H1 (cell line): ENCODE measurements at regions not wholly inside any gene's neighbourhood (a gene's known extent, or its start where the extent isn't known, plus 50 kb on each side); places are given as distances from the start of the nearest gene placed in this dataset.

ENCODE experiments used
- CTBP2 ChIP-seq: IDR thresholded peaks from 2 replicates; pipeline ENCODE4 v1.7.0; 2011; ENCODE audit warnings: borderline replicate concordance, mild to moderate bottlenecking, moderate library complexity, mixed read lengths, low read length; ENCODE audit not compliant: insufficient read depth, insufficient read length
- FOSL1 ChIP-seq: IDR thresholded peaks from 2 replicates; pipeline ENCODE4 v1.6.1; 2011; ENCODE audit warnings: mild to moderate bottlenecking, low read depth, low read length, moderate library complexity; ENCODE audit not compliant: insufficient read depth
- KDM4A ChIP-seq: IDR thresholded peaks from one replicate; pipeline ENCODE4 v1.7.1; 2012; ENCODE audit warnings: low read depth, mild to moderate bottlenecking, moderate library complexity, low read length, inconsistent platforms; ENCODE audit not compliant: severe bottlenecking
- NANOG ChIP-seq: IDR thresholded peaks from 2 replicates; pipeline ENCODE4 v1.6.1; 2011; ENCODE audit warnings: low read length, low read depth, mild to moderate bottlenecking, inconsistent platforms; ENCODE audit not compliant: insufficient read depth, poor library complexity, severe bottlenecking
- RAD21 ChIP-seq, 2 experiments: IDR thresholded peaks in 1 of 2; conservative IDR thresholded peaks in 1 of 2; 2 replicates each; pipeline ENCODE4 v1.6.1; 2011; ENCODE audit warnings: low read depth in 2 of 2, low read length in 2 of 2, improper control_type of control experiment in 1 of 2, inconsistent platforms in 1 of 2, mild to moderate bottlenecking in 1 of 2, moderate library complexity in 1 of 2
- RFX5 ChIP-seq: IDR thresholded peaks from 2 replicates; pipeline ENCODE4 v1.6.1; 2011; ENCODE audit warnings: low read depth, low read length, improper control_type of control experiment, borderline replicate concordance
- SIX5 ChIP-seq: IDR thresholded peaks from 2 replicates; pipeline ENCODE4 v1.6.1; 2011; ENCODE audit warnings: mild to moderate bottlenecking, low read depth, low read length
- SUZ12 ChIP-seq: fragments of 200-600 bp; sonication (generic); IDR thresholded peaks from 2 replicates; pipeline ENCODE4 v1.6.1; 2012; ENCODE audit warnings: mild to moderate bottlenecking, inconsistent platforms, low read length, moderate library complexity, mixed read lengths
- TBP ChIP-seq: IDR thresholded peaks from 2 replicates; pipeline ENCODE4 v1.6.1; 2011; ENCODE audit warnings: low read depth, low read length, improper control_type of control experiment

DNA sequence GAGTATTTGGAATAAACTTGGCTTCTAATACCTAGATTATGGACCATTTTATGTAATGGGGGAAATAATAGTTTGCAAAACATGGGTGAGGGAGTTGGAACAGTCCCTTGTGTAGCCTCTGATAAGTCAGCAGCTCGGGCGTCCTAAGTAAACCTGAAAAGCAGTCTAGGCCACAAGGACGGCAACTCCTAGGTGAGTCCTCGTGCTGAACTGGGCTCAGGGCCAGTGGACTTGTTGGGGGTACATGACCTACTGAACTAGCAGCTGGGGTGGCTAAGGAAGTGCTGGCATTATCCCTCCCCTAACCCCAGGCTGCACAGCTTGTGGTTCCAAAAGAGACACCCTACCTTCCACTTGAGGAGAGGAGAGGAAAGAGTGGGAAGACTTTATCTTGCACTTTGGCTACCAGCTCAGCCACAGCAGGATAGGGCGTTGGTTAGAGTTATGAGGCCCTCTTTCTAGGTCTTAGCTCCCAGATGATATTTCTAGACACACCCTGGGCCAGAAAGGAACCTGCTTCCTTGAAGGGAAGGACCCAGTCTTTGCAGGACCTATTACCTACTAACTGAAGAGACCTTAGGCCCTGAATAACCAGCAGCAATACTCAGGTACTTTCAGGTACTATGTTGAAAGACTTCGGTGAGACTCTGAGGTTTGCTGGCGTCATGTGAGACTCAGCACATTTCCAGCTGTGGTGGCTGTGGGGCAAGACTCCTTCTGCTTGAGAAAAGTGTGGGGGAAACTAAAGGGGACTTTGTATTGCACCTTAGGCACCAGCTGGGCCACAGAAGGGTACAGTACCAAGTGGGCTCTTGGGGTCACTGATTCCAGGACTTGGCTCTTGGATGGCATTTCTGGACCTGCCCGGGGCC is 71.0 kb downstream of the AQP4 start (continued):
- no peak for TF ChIP-seq TBP
- TF ChIP-seq SIX5, result no peak
- no peak for TF ChIP-seq CTBP2
- no peak for TF ChIP-seq KDM4A
- TF ChIP-seq RFX5, result no peak
- no peak for TF ChIP-seq RAD21 (IDR thresholded peaks at IDR 0.05 in 1 of 2, conservative IDR thresholded peaks at IDR 0.05 in 1 of 2; ENCODE audit: low read depth in 2 of 2, low read length in 2 of 2)
- no peak for TF ChIP-seq NANOG
- no peak for TF ChIP-seq SUZ12
- no peak for TF ChIP-seq FOSL1
